ENCODE measurements at regions not wholly inside any gene's neighbourhood (a gene's known extent, or its start where the extent isn't known, plus 50 kb on each side); places are given as distances from the start of the nearest gene placed in this dataset.

DNA sequence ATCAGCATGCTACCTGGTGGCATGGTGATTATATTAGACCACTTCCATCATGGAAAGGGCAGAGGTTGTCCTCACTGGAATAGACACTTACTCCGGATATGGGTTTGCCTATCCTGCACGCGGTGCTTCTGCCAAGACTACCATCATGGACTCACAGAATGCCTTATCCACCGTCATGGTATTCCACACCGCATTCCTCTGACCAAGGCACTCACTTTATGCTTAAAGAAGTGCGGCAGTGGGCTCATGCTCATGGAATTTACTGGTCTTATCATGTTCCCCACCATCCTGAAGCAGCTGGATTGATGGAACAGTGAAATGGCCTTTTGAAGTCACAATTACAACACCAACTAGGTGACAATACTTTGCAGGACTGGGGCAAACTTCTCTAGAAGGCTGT is 109.2 kb upstream of the DRD2 start:
- Mint-ChIP-seq H3K4me1 (peaks cover under 1% of the 10 kb centered on the region; the same call in 2 of the 3 replicates), H3K4me3 (no peak overlapping the region), H3K9me3 (no peaks in the 10 kb centered on the region), H3K36me3 (ENCODE audit: low read depth) (no peaks in the 10 kb centered on the region), H3K27me3 (ENCODE audit: insufficient read depth, low read depth, poor library complexity) (no peaks in the 10 kb centered on the region), H3K27ac (no peak overlapping the region)
- Histone ChIP-seq H3K36me3 (ENCODE audit: insufficient read depth) (no peaks in the 10 kb centered on the region), H3K4me1 (ENCODE audit: insufficient read depth) (no peaks in the 10 kb centered on the region), H3K4me2 (no peak overlapping the region), H2AFZ (no peak overlapping the region), H3K27me3 (ENCODE audit: insufficient read depth) (no peaks in the 10 kb centered on the region), H3K79me2 (replicated peaks; ENCODE audit: insufficient read depth) (no peaks in the 10 kb centered on the region), H3K27ac (ENCODE audit: low read depth) (no peak overlapping the region), H3K4me3 (no peak overlapping the region), H3F3A (replicated peaks; ENCODE audit: low read depth) (no peaks in the 10 kb centered on the region), H4K20me1 (replicated peaks; ENCODE audit: insufficient read depth) (no peaks in the 10 kb centered on the region), H3K9me2 (ENCODE audit: insufficient read depth) (peaks cover 16% of the 10 kb centered on the region; the same call in 1 of the 2 replicates)
- TF ChIP-seq, protein P1, sequence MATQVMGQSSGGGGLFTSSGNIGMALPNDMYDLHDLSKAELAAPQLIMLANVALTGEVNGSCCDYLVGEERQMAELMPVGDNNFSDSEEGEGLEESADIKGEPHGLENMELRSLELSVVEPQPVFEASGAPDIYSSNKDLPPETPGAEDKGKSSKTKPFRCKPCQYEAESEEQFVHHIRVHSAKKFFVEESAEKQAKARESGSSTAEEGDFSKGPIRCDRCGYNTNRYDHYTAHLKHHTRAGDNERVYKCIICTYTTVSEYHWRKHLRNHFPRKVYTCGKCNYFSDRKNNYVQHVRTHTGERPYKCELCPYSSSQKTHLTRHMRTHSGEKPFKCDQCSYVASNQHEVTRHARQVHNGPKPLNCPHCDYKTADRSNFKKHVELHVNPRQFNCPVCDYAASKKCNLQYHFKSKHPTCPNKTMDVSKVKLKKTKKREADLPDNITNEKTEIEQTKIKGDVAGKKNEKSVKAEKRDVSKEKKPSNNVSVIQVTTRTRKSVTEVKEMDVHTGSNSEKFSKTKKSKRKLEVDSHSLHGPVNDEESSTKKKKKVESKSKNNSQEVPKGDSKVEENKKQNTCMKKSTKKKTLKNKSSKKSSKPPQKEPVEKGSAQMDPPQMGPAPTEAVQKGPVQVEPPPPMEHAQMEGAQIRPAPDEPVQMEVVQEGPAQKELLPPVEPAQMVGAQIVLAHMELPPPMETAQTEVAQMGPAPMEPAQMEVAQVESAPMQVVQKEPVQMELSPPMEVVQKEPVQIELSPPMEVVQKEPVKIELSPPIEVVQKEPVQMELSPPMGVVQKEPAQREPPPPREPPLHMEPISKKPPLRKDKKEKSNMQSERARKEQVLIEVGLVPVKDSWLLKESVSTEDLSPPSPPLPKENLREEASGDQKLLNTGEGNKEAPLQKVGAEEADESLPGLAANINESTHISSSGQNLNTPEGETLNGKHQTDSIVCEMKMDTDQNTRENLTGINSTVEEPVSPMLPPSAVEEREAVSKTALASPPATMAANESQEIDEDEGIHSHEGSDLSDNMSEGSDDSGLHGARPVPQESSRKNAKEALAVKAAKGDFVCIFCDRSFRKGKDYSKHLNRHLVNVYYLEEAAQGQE (IDR thresholded peaks at IDR 0.05; ENCODE audit: unreplicated experiment): no peak
- no peak for TF ChIP-seq NANOG (IDR thresholded peaks at IDR 0.05; ENCODE audit: borderline replicate concordance)
- TF ChIP-seq ZNF462 (CRISPR knock-in tag; IDR thresholded peaks at IDR 0.05): no peak
- no peak for TF ChIP-seq ZNF114 (CRISPR knock-in tag; IDR thresholded peaks at IDR 0.05)
- TF ChIP-seq, protein P2, sequence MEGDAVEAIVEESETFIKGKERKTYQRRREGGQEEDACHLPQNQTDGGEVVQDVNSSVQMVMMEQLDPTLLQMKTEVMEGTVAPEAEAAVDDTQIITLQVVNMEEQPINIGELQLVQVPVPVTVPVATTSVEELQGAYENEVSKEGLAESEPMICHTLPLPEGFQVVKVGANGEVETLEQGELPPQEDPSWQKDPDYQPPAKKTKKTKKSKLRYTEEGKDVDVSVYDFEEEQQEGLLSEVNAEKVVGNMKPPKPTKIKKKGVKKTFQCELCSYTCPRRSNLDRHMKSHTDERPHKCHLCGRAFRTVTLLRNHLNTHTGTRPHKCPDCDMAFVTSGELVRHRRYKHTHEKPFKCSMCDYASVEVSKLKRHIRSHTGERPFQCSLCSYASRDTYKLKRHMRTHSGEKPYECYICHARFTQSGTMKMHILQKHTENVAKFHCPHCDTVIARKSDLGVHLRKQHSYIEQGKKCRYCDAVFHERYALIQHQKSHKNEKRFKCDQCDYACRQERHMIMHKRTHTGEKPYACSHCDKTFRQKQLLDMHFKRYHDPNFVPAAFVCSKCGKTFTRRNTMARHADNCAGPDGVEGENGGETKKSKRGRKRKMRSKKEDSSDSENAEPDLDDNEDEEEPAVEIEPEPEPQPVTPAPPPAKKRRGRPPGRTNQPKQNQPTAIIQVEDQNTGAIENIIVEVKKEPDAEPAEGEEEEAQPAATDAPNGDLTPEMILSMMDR (conservative IDR thresholded peaks at IDR 0.05; ENCODE audit: low read depth in 2 of 2): no peak
- TF ChIP-seq STAT1 (IDR thresholded peaks at IDR 0.05; ENCODE audit: unreplicated experiment): no peak
- no peak for TF ChIP-seq JUNB (IDR thresholded peaks at IDR 0.05; ENCODE audit: unreplicated experiment)
- TF ChIP-seq CREB1 (CRISPR knock-in tag; IDR thresholded peaks at IDR 0.05; ENCODE audit: low read depth): no peak
- TF ChIP-seq EZH2phosphoT487 (IDR thresholded peaks at IDR 0.05; ENCODE audit: unreplicated experiment): no peak
- no peak for TF ChIP-seq ZNF331 (CRISPR knock-in tag; IDR thresholded peaks at IDR 0.05; ENCODE audit: low read depth)
- TF ChIP-seq POLR2AphosphoS5 (IDR thresholded peaks at IDR 0.05; ENCODE audit: low read depth): no peak
- TF ChIP-seq, protein P3, sequence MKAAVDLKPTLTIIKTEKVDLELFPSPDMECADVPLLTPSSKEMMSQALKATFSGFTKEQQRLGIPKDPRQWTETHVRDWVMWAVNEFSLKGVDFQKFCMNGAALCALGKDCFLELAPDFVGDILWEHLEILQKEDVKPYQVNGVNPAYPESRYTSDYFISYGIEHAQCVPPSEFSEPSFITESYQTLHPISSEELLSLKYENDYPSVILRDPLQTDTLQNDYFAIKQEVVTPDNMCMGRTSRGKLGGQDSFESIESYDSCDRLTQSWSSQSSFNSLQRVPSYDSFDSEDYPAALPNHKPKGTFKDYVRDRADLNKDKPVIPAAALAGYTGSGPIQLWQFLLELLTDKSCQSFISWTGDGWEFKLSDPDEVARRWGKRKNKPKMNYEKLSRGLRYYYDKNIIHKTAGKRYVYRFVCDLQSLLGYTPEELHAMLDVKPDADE (IDR thresholded peaks at IDR 0.05): no peak
- ATAC-seq (no peak), DNase-seq (ENCODE audit: low spot score) (no peak)
